ENCODE measurements at regions not wholly inside any gene's neighbourhood (a gene's known extent, or its start where the extent isn't known, plus 50 kb on each side); places are given as distances from the start of the nearest gene placed in this dataset.

GRCh38 chr7:91750091-91750490 is 130.4 kb downstream of the MTERF1 start:
- Histone ChIP-seq H3K4me1 (ENCODE audit: control insufficient read depth, insufficient read depth, low read length) (no peaks in the 10 kb centered on the region), H3K27ac (ENCODE audit: control insufficient read depth, insufficient read depth) (no peak overlapping the region), H3K4me2 (ENCODE audit: control insufficient read depth, insufficient read depth) (no peak overlapping the region), H3K9me3 (replicated peaks; ENCODE audit: control insufficient read depth, insufficient read depth, low read length) (no peaks in the 10 kb centered on the region), H3K27me3 (replicated peaks in 1 of 2; ENCODE audit: control insufficient read depth in 2 of 2, insufficient read depth in 2 of 2, low read length in 1 of 2) (no peaks in the 10 kb centered on the region), H4K20me1 (ENCODE audit: control insufficient read depth, insufficient read depth) (no peaks in the 10 kb centered on the region), H2AFZ (ENCODE audit: control insufficient read depth, low read depth, low read length) (no peak overlapping the region), H3K9ac (ENCODE audit: control insufficient read depth, insufficient read depth, low read length) (no peak overlapping the region), H3K36me3 (ENCODE audit: control insufficient read depth in 2 of 2, insufficient read depth in 2 of 2, low read length in 1 of 2) (no peaks in the 10 kb centered on the region), H3K4me3 (no peak overlapping the region), H3K79me2 (ENCODE audit: control insufficient read depth, insufficient read depth, low read length) (no peaks in the 10 kb centered on the region)
- TF ChIP-seq, protein P1, sequence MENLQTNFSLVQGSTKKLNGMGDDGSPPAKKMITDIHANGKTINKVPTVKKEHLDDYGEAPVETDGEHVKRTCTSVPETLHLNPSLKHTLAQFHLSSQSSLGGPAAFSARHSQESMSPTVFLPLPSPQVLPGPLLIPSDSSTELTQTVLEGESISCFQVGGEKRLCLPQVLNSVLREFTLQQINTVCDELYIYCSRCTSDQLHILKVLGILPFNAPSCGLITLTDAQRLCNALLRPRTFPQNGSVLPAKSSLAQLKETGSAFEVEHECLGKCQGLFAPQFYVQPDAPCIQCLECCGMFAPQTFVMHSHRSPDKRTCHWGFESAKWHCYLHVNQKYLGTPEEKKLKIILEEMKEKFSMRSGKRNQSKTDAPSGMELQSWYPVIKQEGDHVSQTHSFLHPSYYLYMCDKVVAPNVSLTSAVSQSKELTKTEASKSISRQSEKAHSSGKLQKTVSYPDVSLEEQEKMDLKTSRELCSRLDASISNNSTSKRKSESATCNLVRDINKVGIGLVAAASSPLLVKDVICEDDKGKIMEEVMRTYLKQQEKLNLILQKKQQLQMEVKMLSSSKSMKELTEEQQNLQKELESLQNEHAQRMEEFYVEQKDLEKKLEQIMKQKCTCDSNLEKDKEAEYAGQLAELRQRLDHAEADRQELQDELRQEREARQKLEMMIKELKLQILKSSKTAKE (IDR thresholded peaks at IDR 0.05; ENCODE audit: low read depth, poor library complexity, severe bottlenecking): no peak
- TF ChIP-seq TBL1XR1 (IDR thresholded peaks at IDR 0.05; ENCODE audit: low read depth, low read length): no peak
- TF ChIP-seq BCL11A (IDR thresholded peaks at IDR 0.05; ENCODE audit: low read depth, low read length): no peak
- no peak for TF ChIP-seq NR2C1 (IDR thresholded peaks at IDR 0.05)
- TF ChIP-seq CREM (IDR thresholded peaks at IDR 0.05; ENCODE audit: low read depth): no peak
- no peak for TF ChIP-seq MXI1 (IDR thresholded peaks at IDR 0.05; ENCODE audit: low read depth, low read length)
- no peak for TF ChIP-seq MEF2A (IDR thresholded peaks at IDR 0.05; ENCODE audit: insufficient read depth, low read depth, low read length)
- no peak for TF ChIP-seq RB1 (IDR thresholded peaks at IDR 0.05; ENCODE audit: borderline replicate concordance)
- no peak for TF ChIP-seq ZNF384 (IDR thresholded peaks at IDR 0.05; ENCODE audit: borderline replicate concordance, low read depth, low read length)
- no peak for TF ChIP-seq DPF2 (IDR thresholded peaks at IDR 0.05)
- no peak for TF ChIP-seq RFX5 (IDR thresholded peaks at IDR 0.05; ENCODE audit: low read depth, low read length)
- TF ChIP-seq NR2F1 (conservative IDR thresholded peaks at IDR 0.05): no peak
- TF ChIP-seq HCFC1 (IDR thresholded peaks at IDR 0.05; ENCODE audit: low read length): no peak
- no peak for TF ChIP-seq CBFB (IDR thresholded peaks at IDR 0.05; ENCODE audit: low read depth)
- no peak for TF ChIP-seq NKRF (conservative IDR thresholded peaks at IDR 0.05)
- no peak for TF ChIP-seq ASH2L (IDR thresholded peaks at IDR 0.05; ENCODE audit: borderline replicate concordance, low read depth)
- no peak for TF ChIP-seq SP1 (IDR thresholded peaks at IDR 0.05; ENCODE audit: low read depth, low read length)
- 100% methylated on average over 1 of the region's 1 CpG for WGBS (ENCODE audit: insufficient coverage, insufficient replicate concordance, low lambda C conversion rate, missing lambda C conversion rate)
- intact Hi-C loops (cut with micrococcal nuclease; ENCODE audit: unreplicated experiment) (no loop called here), in situ Hi-C loops (cut with MboI) (no loop called here)
- FAIRE-seq (no peak), DNase-seq (ENCODE audit: low read depth, low spot score) (no peak), ATAC-seq (no peak)
- RAD21 ChIA-PET (ENCODE audit: unreplicated experiment): no interaction called here
- CTCF ChIA-PET: no interaction called here
- SMC1A ChIA-PET (ENCODE audit: uncharacterized antibody, unreplicated experiment): no interaction called here
- no TSS peak for BruUV-seq (replicated peaks)
- POLR2A ChIA-PET: no interaction called here
